ENCODE measurements at regions not wholly inside any gene's neighbourhood (a gene's known extent, or its start where the extent isn't known, plus 50 kb on each side); places are given as distances from the start of the nearest gene placed in this dataset.
A peak's percentile ranks its signal among the peaks of the same experiment; 100 is the strongest.

DNA sequence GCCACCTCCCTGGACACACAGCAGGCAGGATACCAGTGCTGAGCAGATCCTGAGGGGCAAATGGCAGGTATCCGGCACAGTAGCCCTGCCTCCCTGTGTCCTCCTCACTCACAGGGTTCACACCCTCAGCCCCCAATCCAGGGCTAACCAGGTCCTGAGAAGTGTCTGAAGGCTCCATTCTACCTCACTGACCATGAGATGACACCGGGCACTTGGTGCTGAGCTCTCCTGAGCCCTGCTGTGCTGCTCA is 115.4 kb upstream of the ATP2B2 start:
- no peaks in the 10 kb centered on the region for H3K36me3 Mint-ChIP-seq (ENCODE audit: insufficient read depth)
- no peak overlapping the region for H3K4me3 Mint-ChIP-seq
- ATAC-seq (replicated peaks) (no peak), DNase-seq (no peak)
- peak overlapping the region in 1 of 2 donors; percentile 23 for H3K27ac Mint-ChIP-seq
- peaks cover 26 to 74% of the 10 kb centered on the region in 2 donors for H3K27me3 Mint-ChIP-seq
- peaks cover 0 to 1% of the 10 kb centered on the region in 2 donors for H3K4me1 Mint-ChIP-seq (ENCODE audit: low read depth in 2 of 2)
- no peaks in the 10 kb centered on the region for H3K9me3 Mint-ChIP-seq

DNA sequence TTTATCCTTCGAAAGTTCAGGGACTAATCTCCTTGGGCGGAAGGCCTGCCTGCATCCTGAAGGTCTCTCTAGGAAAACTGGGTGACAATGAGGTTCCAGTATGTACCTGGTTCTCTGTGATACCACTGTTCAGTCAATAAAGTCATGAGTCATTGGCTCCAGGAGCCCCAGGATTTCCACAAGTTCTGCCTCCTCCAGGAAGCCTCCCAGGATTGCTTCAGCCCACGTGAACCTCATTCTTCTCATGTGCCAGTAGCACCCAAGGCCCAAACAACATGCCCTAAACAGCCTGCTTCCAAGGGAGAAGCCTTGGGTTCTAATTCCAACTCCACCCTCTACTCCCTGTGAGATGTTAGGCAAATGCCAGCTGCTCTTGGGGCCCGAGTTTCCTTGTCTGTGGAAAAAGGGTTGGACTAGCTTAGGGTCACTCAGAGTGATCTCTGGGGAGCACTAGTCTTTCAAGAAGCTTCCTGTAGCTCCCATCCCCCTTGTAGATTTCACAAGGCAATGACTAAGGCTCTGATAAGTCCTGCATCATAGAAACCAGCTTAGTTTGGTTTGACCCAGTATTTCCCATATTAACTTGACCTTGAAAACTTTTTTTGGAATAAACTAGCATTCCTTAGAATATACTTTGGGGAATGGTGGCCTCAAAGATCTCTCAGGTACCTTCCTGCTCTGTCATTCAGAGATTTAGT is 118.3 kb upstream of the ATP2B2 start:
- Mint-ChIP-seq H3K4me1 (ENCODE audit: low read depth in 2 of 2) (peaks cover 0 to 4% of the 10 kb centered on the region in 2 donors), H3K9me3 (no peaks in the 10 kb centered on the region), H3K36me3 (ENCODE audit: insufficient read depth) (no peaks in the 10 kb centered on the region), H3K4me3 (no peak overlapping the region), H3K27me3 (peaks cover 26 to 70% of the 10 kb centered on the region in 2 donors), H3K27ac (no peak overlapping the region)
- no peak for ATAC-seq (replicated peaks)
- DNase-seq, result no peak

DNA sequence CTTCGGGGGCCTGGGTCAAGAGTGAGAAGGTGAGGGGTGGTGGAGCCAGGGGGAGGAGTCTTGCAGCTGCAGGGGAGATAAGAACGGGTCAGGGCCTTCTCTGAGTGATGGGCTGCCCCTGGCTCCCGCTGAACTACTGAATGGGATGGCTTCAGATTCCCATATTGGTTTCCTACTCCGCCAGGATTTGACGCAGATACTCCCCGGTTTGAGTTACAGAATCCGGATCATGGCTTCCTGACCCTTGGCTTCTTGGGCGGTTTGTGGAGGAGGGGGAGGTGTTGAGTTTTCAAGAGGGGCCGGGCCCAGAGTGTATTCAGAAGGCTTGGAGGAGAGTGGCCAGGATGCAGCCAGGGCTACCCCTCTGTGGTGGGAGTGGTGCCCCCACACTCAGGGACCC is 119.9 kb upstream of the ATP2B2 start:
- H3K27ac Mint-ChIP-seq, result no peak overlapping the region

DNA sequence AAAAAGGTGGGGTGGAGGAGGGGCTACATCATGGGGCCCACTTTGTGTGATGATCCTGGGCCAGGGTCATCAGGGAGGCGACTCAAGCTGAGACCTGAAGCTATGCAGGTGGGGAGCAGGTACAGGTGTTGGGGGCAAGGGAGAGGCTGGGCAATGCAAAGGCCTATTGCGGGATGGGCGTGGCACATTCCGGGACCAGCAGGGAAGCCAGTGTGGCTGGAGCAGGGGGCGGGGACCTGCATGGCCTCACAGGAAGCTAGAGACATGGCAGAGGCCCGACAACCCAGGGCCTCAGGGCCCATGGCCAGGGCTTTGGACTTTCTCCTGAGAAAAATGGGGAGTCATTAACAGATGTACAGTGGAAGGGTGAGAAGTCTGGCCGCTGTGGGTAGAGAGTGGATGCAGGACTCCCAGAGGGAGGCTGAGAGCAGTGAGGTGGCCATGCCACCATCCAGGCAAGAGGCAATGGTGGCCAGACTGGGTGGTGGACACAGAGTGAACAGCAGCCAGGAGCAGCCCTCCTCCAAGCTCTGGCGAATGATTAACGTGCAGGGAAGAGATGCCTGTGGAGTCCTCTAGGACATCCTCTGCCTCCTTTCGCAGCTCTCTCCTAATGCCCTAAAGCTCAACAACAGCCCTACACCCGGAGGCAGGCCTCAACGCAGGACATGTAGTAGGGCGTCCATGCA is 122.6 kb upstream of the ATP2B2 start:
- Mint-ChIP-seq H3K4me1 (ENCODE audit: low read depth in 2 of 2) (peaks cover 0 to 3% of the 10 kb centered on the region in 2 donors), H3K27me3 (peaks cover 31 to 61% of the 10 kb centered on the region in 2 donors), H3K36me3 (ENCODE audit: insufficient read depth) (no peaks in the 10 kb centered on the region), H3K9me3 (no peaks in the 10 kb centered on the region), H3K4me3 (no peak overlapping the region), H3K27ac (no peak overlapping the region)
- ATAC-seq (replicated peaks) (no peak), DNase-seq (no peak)

More for the DNA sequence above, 119.9 kb upstream of the ATP2B2 start:
- DNase-seq, result no peak
- Mint-ChIP-seq H3K4me1 (ENCODE audit: low read depth in 2 of 2) (peaks cover 0 to 3% of the 10 kb centered on the region in 2 donors), H3K27me3 (peaks cover 22 to 68% of the 10 kb centered on the region in 2 donors), H3K4me3 (no peak overlapping the region), H3K9me3 (no peaks in the 10 kb centered on the region), H3K36me3 (ENCODE audit: insufficient read depth) (no peaks in the 10 kb centered on the region)
- ATAC-seq (replicated peaks), result no peak

DNA sequence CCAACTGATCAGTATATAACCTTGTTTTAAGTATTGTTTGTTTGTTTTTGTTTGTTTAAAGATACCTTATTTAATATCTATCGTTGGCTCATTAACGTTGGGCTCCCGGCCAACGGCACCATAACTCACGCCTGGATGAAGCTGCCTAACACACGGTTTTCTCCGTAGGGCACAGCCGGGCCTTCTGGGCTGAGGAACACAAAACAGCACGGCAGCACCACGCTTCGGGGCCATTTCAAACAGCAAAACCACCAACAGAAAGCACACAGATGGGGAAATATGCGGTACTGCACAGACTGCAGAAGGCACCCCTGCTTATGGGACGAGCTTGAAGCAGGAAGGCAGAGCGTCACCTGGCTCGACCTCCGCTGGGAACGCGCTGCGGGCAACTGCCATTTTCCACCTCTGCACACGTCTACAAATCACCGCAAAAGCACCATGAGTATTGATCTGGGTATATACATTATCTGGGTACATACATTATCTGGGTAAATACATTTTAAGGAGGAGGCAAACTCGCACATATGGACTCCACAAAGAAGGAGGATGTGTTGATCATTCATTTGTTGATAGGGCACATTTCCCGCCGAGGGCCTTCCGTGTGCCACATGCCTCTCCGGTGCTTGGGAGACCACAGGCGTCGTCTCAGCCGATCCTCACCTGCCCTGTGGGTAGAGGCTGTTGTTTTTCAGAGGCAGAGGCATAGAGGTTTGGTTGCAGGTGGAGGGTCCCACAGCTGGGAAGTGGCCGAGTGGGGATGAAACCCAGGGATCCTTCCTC is 123.7 kb upstream of the ATP2B2 start:
- Mint-ChIP-seq H3K27ac (no peak overlapping the region), H3K27me3 (peaks cover 42 to 65% of the 10 kb centered on the region in 2 donors), H3K36me3 (ENCODE audit: insufficient read depth) (no peaks in the 10 kb centered on the region), H3K4me3 (no peak overlapping the region), H3K9me3 (no peaks in the 10 kb centered on the region), H3K4me1 (ENCODE audit: low read depth in 2 of 2) (peaks cover 0 to 3% of the 10 kb centered on the region in 2 donors)
- DNase-seq, result no peak
- ATAC-seq (replicated peaks), result no peak

DNA sequence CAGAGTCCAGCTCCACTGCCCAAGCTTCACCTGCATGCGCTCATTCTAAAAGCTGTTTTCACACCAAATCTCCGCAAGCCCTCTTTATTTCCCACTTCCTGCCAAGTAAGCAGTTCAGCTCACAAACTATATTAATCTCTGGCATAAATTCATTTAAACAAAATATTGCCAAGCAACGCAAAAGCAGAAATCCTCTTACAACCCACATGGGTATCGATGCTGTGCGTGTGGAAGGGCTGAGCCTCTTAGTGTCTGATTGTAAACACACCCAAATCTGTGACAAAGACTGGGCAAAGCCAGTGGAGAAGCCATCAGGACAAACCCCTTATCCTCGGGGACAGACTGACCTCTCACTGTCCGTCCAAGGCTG is 124.3 kb upstream of the ATP2B2 start:
- Mint-ChIP-seq H3K4me3 (no peak overlapping the region), H3K27me3 (peaks cover 43 to 65% of the 10 kb centered on the region in 2 donors), H3K36me3 (ENCODE audit: insufficient read depth) (no peaks in the 10 kb centered on the region), H3K4me1 (ENCODE audit: low read depth in 2 of 2) (peaks cover 0 to 3% of the 10 kb centered on the region in 2 donors), H3K9me3 (no peaks in the 10 kb centered on the region), H3K27ac (no peak overlapping the region)
- ATAC-seq (replicated peaks) (no peak), DNase-seq (no peak)

DNA sequence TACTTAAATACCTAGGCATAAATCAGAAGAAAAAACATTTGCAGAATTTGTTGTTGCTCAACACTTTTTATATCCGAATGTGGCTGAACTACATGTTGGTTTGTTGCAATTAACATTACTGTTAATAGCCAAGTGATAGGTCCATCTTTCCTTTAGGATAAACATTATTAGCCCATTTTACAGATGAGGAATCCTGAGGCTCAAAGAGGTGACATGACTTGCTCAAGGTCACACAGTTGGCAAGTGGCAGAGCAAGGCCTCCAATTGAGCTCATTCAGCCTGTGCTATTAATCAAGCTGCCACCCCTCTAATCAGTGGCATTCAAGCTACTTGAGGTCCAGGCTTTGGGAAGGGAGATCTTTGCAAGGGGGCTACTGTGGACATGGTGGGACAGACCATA is 125.8 kb upstream of the ATP2B2 start:
- Mint-ChIP-seq H3K9me3 (no peaks in the 10 kb centered on the region), H3K4me1 (ENCODE audit: low read depth in 2 of 2) (peaks cover 0 to 3% of the 10 kb centered on the region in 2 donors), H3K27ac (no peak overlapping the region), H3K4me3 (no peak overlapping the region), H3K27me3 (peaks cover 36 to 69% of the 10 kb centered on the region in 2 donors), H3K36me3 (ENCODE audit: insufficient read depth) (no peaks in the 10 kb centered on the region)
- no peak for DNase-seq
- no peak for ATAC-seq (replicated peaks)

DNA sequence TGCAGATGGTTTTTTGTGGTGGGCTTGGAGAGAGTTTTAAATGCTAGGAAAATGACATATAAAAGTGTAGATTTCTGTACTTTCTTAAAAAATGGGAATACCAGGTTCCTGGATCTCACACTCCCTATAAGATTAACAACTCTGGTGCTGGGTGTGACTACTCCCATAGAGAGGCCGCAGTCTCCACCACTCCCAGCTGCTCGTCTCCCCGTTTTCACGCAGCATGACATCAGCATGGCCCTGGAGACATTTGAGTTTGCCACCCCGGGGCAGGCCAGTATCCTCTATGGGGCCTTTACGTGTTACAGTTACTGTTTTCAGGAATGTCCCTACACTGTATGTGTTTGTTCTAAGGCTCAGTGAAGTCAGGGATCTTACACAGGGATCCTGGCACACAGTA is 126.7 kb upstream of the ATP2B2 start:
- ATAC-seq (replicated peaks), result no peak
- H3K4me1 Mint-ChIP-seq (ENCODE audit: low read depth in 2 of 2), result peaks cover 0 to 3% of the 10 kb centered on the region in 2 donors

DNA sequence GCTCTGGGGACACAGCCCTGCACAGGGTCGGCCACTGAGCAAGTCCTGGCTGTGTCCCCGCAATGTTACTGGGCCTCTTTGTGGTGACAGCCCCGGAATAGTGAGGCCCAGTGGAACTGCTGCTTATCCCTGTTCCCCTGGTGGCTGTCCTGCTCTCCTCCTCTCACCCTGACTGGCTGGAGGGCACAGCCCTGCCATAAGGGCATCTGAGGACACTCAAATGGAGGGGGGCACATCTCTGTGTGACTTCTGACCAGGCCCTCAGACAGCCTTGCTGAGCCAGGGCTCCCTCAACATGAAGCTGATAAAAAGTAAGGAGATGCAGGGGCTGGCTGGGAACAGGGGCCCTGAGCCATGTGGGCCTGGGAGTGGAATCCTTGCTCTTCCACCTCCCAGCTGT is 127.4 kb upstream of the ATP2B2 start:
- Mint-ChIP-seq H3K27ac (no peak overlapping the region), H3K27me3 (peaks cover 33 to 67% of the 10 kb centered on the region in 2 donors), H3K36me3 (ENCODE audit: insufficient read depth) (no peaks in the 10 kb centered on the region), H3K4me3 (no peak overlapping the region), H3K9me3 (peaks cover 4 to 8% of the 10 kb centered on the region in 2 donors), H3K4me1 (ENCODE audit: low read depth in 2 of 2) (peaks cover 0 to 3% of the 10 kb centered on the region in 2 donors)
- DNase-seq, result no peak
- no peak for ATAC-seq (replicated peaks)

More for the DNA sequence above, 126.7 kb upstream of the ATP2B2 start:
- H3K27ac Mint-ChIP-seq, result no peak overlapping the region
- H3K4me3 Mint-ChIP-seq, result no peak overlapping the region
- H3K27me3 Mint-ChIP-seq, result peaks cover 36 to 73% of the 10 kb centered on the region in 2 donors
- peaks cover 0 to 1% of the 10 kb centered on the region in 2 donors for H3K9me3 Mint-ChIP-seq
- H3K36me3 Mint-ChIP-seq (ENCODE audit: insufficient read depth), result no peaks in the 10 kb centered on the region
- no peak for DNase-seq

DNA sequence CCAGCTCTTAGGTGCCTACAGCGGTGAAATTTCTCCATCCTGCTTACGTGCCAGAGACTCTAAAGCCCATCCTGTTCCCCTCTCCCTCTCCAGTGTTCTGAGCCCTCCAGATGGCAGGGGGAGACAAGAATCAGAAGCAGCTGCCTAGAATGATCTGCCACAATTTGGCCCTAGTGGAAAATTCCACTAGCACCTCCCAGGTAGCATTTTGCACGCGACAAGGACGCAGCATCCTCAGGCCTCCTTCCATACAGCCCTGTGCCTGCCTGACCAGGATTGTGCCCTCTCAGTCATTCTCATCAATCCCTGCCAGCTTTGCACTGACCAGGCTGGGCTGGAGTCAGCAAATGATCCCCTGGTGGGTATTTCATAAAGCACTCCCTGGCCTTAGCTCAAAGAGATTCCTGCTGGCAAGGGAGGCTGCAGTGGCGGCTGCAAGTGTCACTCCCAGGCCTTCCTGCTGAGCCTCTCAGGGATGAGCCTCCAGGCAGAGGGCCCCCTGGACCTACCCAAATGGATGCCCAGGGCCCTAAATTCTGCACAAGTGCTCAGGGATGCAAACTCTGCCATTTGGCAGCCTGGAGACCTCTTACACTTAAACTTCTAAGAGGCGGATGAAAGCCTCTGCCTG is 130.2 kb upstream of the ATP2B2 start:
- Mint-ChIP-seq H3K4me3 (no peak overlapping the region), H3K36me3 (ENCODE audit: insufficient read depth) (no peaks in the 10 kb centered on the region), H3K4me1 (ENCODE audit: low read depth in 2 of 2) (no peaks in the 10 kb centered on the region), H3K9me3 (peaks cover 4 to 18% of the 10 kb centered on the region in 2 donors), H3K27me3 (peaks cover 36 to 68% of the 10 kb centered on the region in 2 donors), H3K27ac (no peak overlapping the region)
- ATAC-seq (replicated peaks), result no peak
- DNase-seq, result no peak

DNA sequence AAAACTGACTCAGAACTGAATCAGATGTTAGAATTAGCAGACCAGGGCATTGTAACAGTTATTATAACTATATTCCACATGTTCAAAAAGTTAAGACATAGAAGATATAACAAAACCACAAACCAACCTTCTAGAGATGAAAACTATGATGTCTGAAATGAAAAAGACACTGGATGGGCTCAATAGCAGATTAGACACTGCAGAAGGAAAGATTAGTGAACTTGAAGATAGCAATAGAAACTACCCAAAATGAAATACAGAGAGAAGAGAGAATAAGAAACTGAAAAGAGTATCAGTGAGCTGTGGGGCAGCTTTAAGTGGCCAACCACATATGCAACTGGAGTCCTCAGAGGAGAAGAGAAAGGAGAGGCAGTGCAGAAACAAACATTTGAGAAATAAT is 132.0 kb upstream of the ATP2B2 start:
- no peak overlapping the region for H3K27ac Mint-ChIP-seq
- no peaks in the 10 kb centered on the region for H3K4me1 Mint-ChIP-seq (ENCODE audit: low read depth in 2 of 2)
- DNase-seq (no peak), ATAC-seq (replicated peaks) (no peak)
- no peaks in the 10 kb centered on the region for H3K36me3 Mint-ChIP-seq (ENCODE audit: insufficient read depth)
- no peak overlapping the region for H3K4me3 Mint-ChIP-seq
- H3K27me3 Mint-ChIP-seq, result peaks cover 43 to 74% of the 10 kb centered on the region in 2 donors
- H3K9me3 Mint-ChIP-seq, result peaks cover 4 to 18% of the 10 kb centered on the region in 2 donors

DNA sequence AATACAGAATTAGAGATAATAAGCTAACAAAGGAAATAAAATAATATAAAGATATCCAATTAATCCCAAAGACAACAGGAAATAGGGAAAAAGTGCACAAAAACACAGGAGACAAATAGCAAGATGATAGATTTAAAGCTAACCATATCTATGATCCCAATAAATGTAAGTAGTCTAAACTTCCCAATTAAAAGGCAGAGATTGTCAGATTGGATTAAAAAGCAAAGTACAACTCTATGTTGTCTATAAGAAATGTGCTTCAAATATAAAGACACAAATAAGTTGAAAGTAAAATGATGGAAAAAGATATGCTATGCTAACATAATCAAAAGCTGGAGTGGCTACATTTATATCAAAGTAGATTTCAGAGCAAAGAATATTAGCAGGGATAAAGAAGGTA is 133.1 kb upstream of the ATP2B2 start:
- no peak for DNase-seq
- Mint-ChIP-seq H3K4me3 (no peak overlapping the region), H3K9me3 (peaks cover 4 to 18% of the 10 kb centered on the region in 2 donors), H3K27ac (no peak overlapping the region), H3K27me3 (peaks cover 45 to 80% of the 10 kb centered on the region in 2 donors), H3K36me3 (ENCODE audit: insufficient read depth) (no peaks in the 10 kb centered on the region), H3K4me1 (ENCODE audit: low read depth in 2 of 2) (no peaks in the 10 kb centered on the region)
- ATAC-seq (replicated peaks), result no peak

DNA sequence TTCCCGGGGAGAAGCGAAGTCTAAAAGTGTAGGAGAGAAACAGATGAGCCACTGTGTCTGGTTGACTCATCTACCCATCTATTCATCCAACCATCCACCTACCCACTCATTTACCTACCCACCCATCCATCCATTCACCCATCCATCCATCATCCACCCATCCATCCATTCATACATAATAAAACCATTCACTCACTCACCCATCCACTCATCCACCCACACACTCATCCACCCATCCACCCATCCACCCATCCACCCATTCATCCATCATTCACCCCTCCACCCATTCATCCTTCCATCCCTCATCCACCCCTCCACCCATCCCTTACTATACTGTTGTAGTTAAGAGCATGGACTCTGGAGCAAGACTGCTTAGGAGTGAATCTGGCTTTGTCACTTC is 136.4 kb upstream of the ATP2B2 start:
- H3K27ac Mint-ChIP-seq, result no peak overlapping the region
- peaks cover 4 to 18% of the 10 kb centered on the region in 2 donors for H3K9me3 Mint-ChIP-seq
- DNase-seq, result no peak
- H3K4me3 Mint-ChIP-seq, result no peak overlapping the region
- H3K36me3 Mint-ChIP-seq (ENCODE audit: insufficient read depth), result no peaks in the 10 kb centered on the region
- H3K27me3 Mint-ChIP-seq, result peaks cover 38 to 54% of the 10 kb centered on the region in 2 donors
- H3K4me1 Mint-ChIP-seq (ENCODE audit: low read depth in 2 of 2), result no peaks in the 10 kb centered on the region
- ATAC-seq (replicated peaks), result no peak
